H9 (cell line): ENCODE measurements at regions not wholly inside any gene's neighbourhood (a gene's known extent, or its start where the extent isn't known, plus 50 kb on each side); places are given as distances from the start of the nearest gene placed in this dataset.
A peak's percentile ranks its signal among the peaks of the same experiment; 100 is the strongest.
"Not testable (repeated sequence)": the region's sequence is repeated elsewhere in the genome, so short reads cannot be mapped to it uniquely, and the experiment has no call there.

Source experiments
- DNase-seq: peaks from one replicate; pipeline ENCODE4 v3.0.0-alpha.2; 2017
- H2AFZ ChIP-seq: one replicate; pipeline ENCODE4 v1.6.1; 2013; ENCODE audit warnings: mild to moderate bottlenecking, low read length, control low read depth, moderate library complexity
- H2AK5ac ChIP-seq: 2 replicates; pipeline ENCODE4 v1.6.1; 2013; ENCODE audit warnings: low read length, control low read depth, mixed read lengths; ENCODE audit not compliant: insufficient read length
- H2BK120ac ChIP-seq: one replicate; pipeline ENCODE4 v1.6.1; 2013; ENCODE audit warnings: low read depth, mild to moderate bottlenecking, low read length, control low read depth, inconsistent platforms; ENCODE audit not compliant: poor library complexity, severe bottlenecking
- H2BK12ac ChIP-seq: 2 replicates; pipeline ENCODE4 v1.6.1; 2013; ENCODE audit warnings: low read length, control low read depth, mixed read lengths, low read depth; ENCODE audit not compliant: insufficient read length
- H2BK15ac ChIP-seq: 2 replicates; pipeline ENCODE4 v1.6.1; 2013; ENCODE audit warnings: low read depth, low read length, control low read depth
- H2BK20ac ChIP-seq: one replicate; pipeline ENCODE4 v1.6.1; 2013; ENCODE audit warnings: low read depth, mild to moderate bottlenecking, low read length, control low read depth, inconsistent platforms; ENCODE audit not compliant: poor library complexity, severe bottlenecking
- H2BK5ac ChIP-seq: 2 replicates; pipeline ENCODE4 v1.6.1; 2013; ENCODE audit warnings: low read length, control low read depth, mixed read lengths; ENCODE audit not compliant: insufficient read length
- H3K14ac ChIP-seq: 2 replicates; pipeline ENCODE4 v1.6.1; 2013; ENCODE audit warnings: low read length, control low read depth; ENCODE audit not compliant: insufficient read depth
- H3K18ac ChIP-seq: 2 replicates; pipeline ENCODE4 v1.6.1; 2013; ENCODE audit warnings: low read depth, mild to moderate bottlenecking, mixed read lengths, low read length, control low read depth; ENCODE audit not compliant: insufficient read length
- H3K23ac ChIP-seq: 2 replicates; pipeline ENCODE4 v1.6.1; 2013; ENCODE audit warnings: low read length, control low read depth, mixed read lengths, low read depth; ENCODE audit not compliant: insufficient read length
- H3K23me2 ChIP-seq: 2 replicates; pipeline ENCODE4 v1.6.1; 2013; ENCODE audit warnings: low read depth, mild to moderate bottlenecking, mixed read lengths, low read length, control low read depth; ENCODE audit not compliant: insufficient read length, poor library complexity, severe bottlenecking
- H3K27ac ChIP-seq: 2 replicates; pipeline ENCODE4 v1.5.1; 2013; ENCODE audit warnings: low read length, control low read depth, mixed read lengths, low read depth; ENCODE audit not compliant: insufficient read length
- H3K27me3 ChIP-seq: 2 replicates; pipeline ENCODE4 v1.6.1; 2013; ENCODE audit warnings: low read length, control low read depth, inconsistent platforms; ENCODE audit not compliant: insufficient read depth
- H3K4ac ChIP-seq: 2 replicates; pipeline ENCODE4 v1.6.1; 2013; ENCODE audit warnings: low read depth, mild to moderate bottlenecking, control low read depth, inconsistent platforms, low read length, moderate library complexity
- H3K4me1 ChIP-seq: 2 replicates; pipeline ENCODE4 v1.6.1; 2013; ENCODE audit warnings: low read length, control low read depth, inconsistent platforms; ENCODE audit not compliant: insufficient read depth
- H3K4me2 ChIP-seq: 2 replicates; pipeline ENCODE4 v1.6.1; 2013; ENCODE audit warnings: low read length, control low read depth, mixed read lengths; ENCODE audit not compliant: insufficient read length, insufficient read depth
- H3K56ac ChIP-seq: 2 replicates; pipeline ENCODE4 v1.6.1; 2013; ENCODE audit warnings: low read depth, mild to moderate bottlenecking, mixed read lengths, low read length, control low read depth; ENCODE audit not compliant: insufficient read length
- H3K79me1 ChIP-seq: 2 replicates; pipeline ENCODE4 v1.6.1; 2013; ENCODE audit warnings: low read depth, mild to moderate bottlenecking, moderate library complexity, low read length, control low read depth, inconsistent platforms; ENCODE audit not compliant: insufficient read depth, poor library complexity, severe bottlenecking
- H3K79me2 ChIP-seq: 2 replicates; pipeline ENCODE4 v1.6.1; 2013; ENCODE audit warnings: low read length, control low read depth, inconsistent platforms; ENCODE audit not compliant: insufficient read depth
- H3K9ac ChIP-seq: 2 replicates; pipeline ENCODE4 v1.6.1; 2013; ENCODE audit warnings: low read length, control low read depth, mixed read lengths; ENCODE audit not compliant: insufficient read length; ENCODE audit errors: extremely low read depth
- H3K9me3 ChIP-seq: one replicate; pipeline ENCODE4 v1.6.1; 2013; ENCODE audit warnings: low read depth, low read length, inconsistent platforms; ENCODE audit not compliant: control insufficient read depth
- H3T11ph ChIP-seq: one replicate; pipeline ENCODE4 v1.6.1; 2013; ENCODE audit warnings: mild to moderate bottlenecking, low read length, control low read depth, inconsistent platforms
- H4K20me1 ChIP-seq: one replicate; pipeline ENCODE4 v1.6.1; 2013; ENCODE audit not compliant: control insufficient read depth, insufficient read length, insufficient read depth
- H4K5ac ChIP-seq: 2 replicates; pipeline ENCODE4 v1.6.1; 2013; ENCODE audit warnings: low read depth, mild to moderate bottlenecking, mixed read lengths, low read length, control low read depth; ENCODE audit not compliant: insufficient read length
- H4K8ac ChIP-seq: replicated peaks from 2 replicates; pipeline ENCODE4 v1.6.1; 2013; ENCODE audit warnings: low read length, control low read depth, mixed read lengths, low read depth; ENCODE audit not compliant: insufficient read length
- H4K91ac ChIP-seq: 2 replicates; pipeline ENCODE4 v1.6.1; 2013; ENCODE audit warnings: low read depth, mild to moderate bottlenecking, moderate library complexity, mixed read lengths, low read length, control low read depth; ENCODE audit not compliant: insufficient read length
- H3K27ac Mint-ChIP-seq, 3 experiments: 2 replicates in 2 of 3; 3 replicates in 1 of 3; pipeline ENCODE4 v1.8.0; 2020 to 2021; ENCODE audit warnings: mixed read lengths in 3 of 3, mild to moderate bottlenecking in 1 of 3, moderate library complexity in 1 of 3
- H3K27me3 Mint-ChIP-seq: 2 replicates; pipeline ENCODE4 v1.8.0; 2021; ENCODE audit warnings: low read depth, mild to moderate bottlenecking, moderate library complexity, mixed read lengths
- H3K36me3 Mint-ChIP-seq, 3 experiments: 2 replicates in 2 of 3; 3 replicates in 1 of 3; pipeline ENCODE4 v1.8.0; 2020 to 2021; ENCODE audit warnings: low read depth in 3 of 3, mixed read lengths in 3 of 3; ENCODE audit not compliant: insufficient read depth in 1 of 3
- H3K4me1 Mint-ChIP-seq, 2 experiments: 2 replicates each; pipeline ENCODE4 v1.8.0; 2020; ENCODE audit warnings: mixed read lengths in 2 of 2
- H3K4me3 Mint-ChIP-seq, 2 experiments: 2 replicates in 1 of 2; 3 replicates in 1 of 2; pipeline ENCODE4 v1.8.0; 2020 to 2021; ENCODE audit warnings: mild to moderate bottlenecking in 2 of 2, mixed read lengths in 2 of 2, moderate library complexity in 1 of 2
- H3K9me3 Mint-ChIP-seq, 2 experiments: 2 replicates in 1 of 2; 3 replicates in 1 of 2; pipeline ENCODE4 v1.8.0; 2020; ENCODE audit warnings: mild to moderate bottlenecking in 2 of 2, mixed read lengths in 2 of 2, moderate library complexity in 1 of 2
- CTCF ChIP-seq: fragments of 200-600 bp; sonication (generic); conservative IDR thresholded peaks from 3 replicates; pipeline ENCODE4 v1.8.0; 2021; ENCODE audit warnings: antibody characterized with exemption, mild to moderate bottlenecking
- WGBS: extraction: QIAGEN DNeasy Blood & Tissue Kit; methylation state at CpG from one replicate; pipeline ENCODE4 v1.1.7; 2013; ENCODE audit warnings: missing lambda C conversion rate, low lambda C conversion rate, mixed read lengths; ENCODE audit not compliant: insufficient read length; ENCODE audit errors: extremely low coverage; 5-methylcytosine and 5-hydroxymethylcytosine counted together

- Histone ChIP-seq H3K18ac (no peak overlapping the region), H3K14ac (no peak overlapping the region), H3K27me3 (no peaks in the 10 kb centered on the region), H4K8ac (no peak overlapping the region), H3K23ac (no peak overlapping the region), H4K20me1 (no peaks in the 10 kb centered on the region), H3K4ac (no peak overlapping the region), H3K9me3 (peaks cover 5% of the 10 kb centered on the region), H3K23me2 (no peaks in the 10 kb centered on the region), H2BK120ac (no peak overlapping the region), H3K79me1 (no peaks in the 10 kb centered on the region), H3T11ph (no peak overlapping the region), H2BK12ac (no peak overlapping the region), H2BK15ac (no peak overlapping the region), H2AK5ac (no peak overlapping the region), H3K4me1 (no peaks in the 10 kb centered on the region; the same call in 1 of the 2 replicates), H2BK20ac (no peak overlapping the region), H3K79me2 (no peaks in the 10 kb centered on the region), H4K91ac (no peak overlapping the region), H3K56ac (no peak overlapping the region), H3K27ac (no peak overlapping the region), H2BK5ac (no peak overlapping the region), H3K9ac (no peak overlapping the region), H4K5ac (no peak overlapping the region), H2AFZ (no peak overlapping the region), H3K4me2 (no peak overlapping the region)
- peak; percentile 64 for DNase-seq
- Mint-ChIP-seq H3K4me3 (no peak overlapping the region; a peak in 1 of 5 replicates), H3K27ac (peak overlapping the region in 2 of 3 experiments; percentile 6 to 31; a peak in 3 of 7 replicates), H3K27me3 (no peaks in the 10 kb centered on the region), H3K9me3 (peaks cover 11 to 20% of the 10 kb centered on the region in 2 experiments), H3K4me1 (peaks cover 6 to 9% of the 10 kb centered on the region in 2 experiments; a peak in 3 of 4 replicates), H3K36me3 (peaks cover 11 to 21% (median 12%) of the 10 kb centered on the region in 3 experiments)
- TF ChIP-seq CTCF = peak; percentile 76
- WGBS = no CpG with 5 or more reads among the region's 11 CpGs
Observed at GRCh38 chr20:52060794-52061714, 130.5 kb downstream of the ZFP64 start.

GRCh38 chr20:52057133-52057532 is 134.4 kb downstream of the ZFP64 start:
- H4K8ac ChIP-seq, DNase-seq, H3K9me3 ChIP-seq, H3K27me3 ChIP-seq, H2BK120ac ChIP-seq, H3K27ac Mint-ChIP-seq, H3K4me1 ChIP-seq, H3K27ac ChIP-seq, H3K4ac ChIP-seq, H3K56ac ChIP-seq, H3K4me3 Mint-ChIP-seq, H2BK20ac ChIP-seq, H3K79me2 ChIP-seq, H2AK5ac ChIP-seq, H3K18ac ChIP-seq, H3K27me3 Mint-ChIP-seq, H2BK15ac ChIP-seq, H3K23ac ChIP-seq, H3T11ph ChIP-seq, H2AFZ ChIP-seq, H4K20me1 ChIP-seq, H3K14ac ChIP-seq, H3K79me1 ChIP-seq, H2BK5ac ChIP-seq, H2BK12ac ChIP-seq, H3K9ac ChIP-seq, H3K23me2 ChIP-seq, H4K5ac ChIP-seq, H3K4me2 ChIP-seq, H4K91ac ChIP-seq: not testable (repeated sequence)
- no CpG with 5 or more reads among the region's 3 CpGs for WGBS
- H3K36me3 Mint-ChIP-seq = peaks cover 15 to 22% (median 15%) of the 10 kb centered on the region in 3 experiments
- peaks cover 6 to 12% of the 10 kb centered on the region in 2 experiments; a peak in 3 of 4 replicates for H3K4me1 Mint-ChIP-seq
- peaks cover 14 to 21% of the 10 kb centered on the region in 2 experiments for H3K9me3 Mint-ChIP-seq
